Natural killer cell treated with Interleukin-12 subunit alpha and Interleukin-12 subunit beta and Interleukin-15 and Interleukin-18, amount 100 ng/mL, for 72 hours (primary cell): ENCODE measurements at regions not wholly inside any gene's neighbourhood (a gene's known extent, or its start where the extent isn't known, plus 50 kb on each side); places are given as distances from the start of the nearest gene placed in this dataset.
"Not testable (repeated sequence)": the region's sequence is repeated elsewhere in the genome, so short reads cannot be mapped to it uniquely, and the experiment has no call there.

Experiments used
- ATAC-seq, 2 donors: fragments of 150-1000 bp; cut with Tn5 transposase in 1 of 2; sonication (Bioruptor Pico), chemical (Tn5 transposase) in 1 of 2; 2 replicates each; pipeline ENCODE4 v1.10.0; 2021
- DNase-seq: peaks from one replicate; pipeline ENCODE4 v3.0.0; 2022; ENCODE audit warnings: low spot score
- H3K27ac Mint-ChIP-seq, 2 donors: 1 replicate in 1 of 2; 2 replicates in 1 of 2; pipeline ENCODE4 v1.8.0; 2022; ENCODE audit warnings: mixed read lengths in 2 of 2, mild to moderate bottlenecking in 1 of 2, moderate library complexity in 1 of 2
- H3K27me3 Mint-ChIP-seq, 2 donors: 1 replicate in 1 of 2; 2 replicates in 1 of 2; pipeline ENCODE4 v1.8.0; 2022; ENCODE audit warnings: mixed read lengths in 2 of 2
- H3K36me3 Mint-ChIP-seq: one replicate; pipeline ENCODE4 v1.8.0; 2022; ENCODE audit warnings: mixed read lengths
- H3K4me1 Mint-ChIP-seq, 2 donors: 1 replicate in 1 of 2; 2 replicates in 1 of 2; pipeline ENCODE4 v1.8.0; 2022; ENCODE audit warnings: low read depth in 2 of 2, mixed read lengths in 2 of 2, mild to moderate bottlenecking in 1 of 2
- H3K4me3 Mint-ChIP-seq: one replicate; pipeline ENCODE4 v1.8.0; 2022; ENCODE audit warnings: mixed read lengths
- H3K9me3 Mint-ChIP-seq: 2 replicates; pipeline ENCODE4 v1.8.0; 2022; ENCODE audit warnings: mixed read lengths

- no peaks in the 10 kb centered on the region for H3K27me3 Mint-ChIP-seq
- peaks cover 7% of the 10 kb centered on the region for H3K9me3 Mint-ChIP-seq
- no peak overlapping the region for H3K27ac Mint-ChIP-seq
- no peaks in the 10 kb centered on the region for H3K36me3 Mint-ChIP-seq
- H3K4me3 Mint-ChIP-seq = no peak overlapping the region
- DNase-seq = no peak
- no peak for ATAC-seq
- H3K4me1 Mint-ChIP-seq = no peaks in the 10 kb centered on the region
Measured at GRCh38 chr5:63111891-63112290, 533.3 kb downstream of the LRRC70 start.

GRCh38 chr5:63101870-63102269, 523.3 kb downstream of the LRRC70 start:
- Mint-ChIP-seq H3K9me3 (peaks cover 6% of the 10 kb centered on the region), H3K27me3 (no peaks in the 10 kb centered on the region), H3K36me3 (no peaks in the 10 kb centered on the region), H3K4me1 (no peaks in the 10 kb centered on the region), H3K27ac (no peak overlapping the region), H3K4me3 (no peak overlapping the region)
- no peak for ATAC-seq
- no peak for DNase-seq

GRCh38 chr5:63097286-63097685, 518.7 kb downstream of the LRRC70 start:
- no peaks in the 10 kb centered on the region for H3K4me1 Mint-ChIP-seq
- H3K9me3 Mint-ChIP-seq = peaks cover 8% of the 10 kb centered on the region
- H3K36me3 Mint-ChIP-seq = no peaks in the 10 kb centered on the region
- H3K27ac Mint-ChIP-seq = no peak overlapping the region
- no peak overlapping the region for H3K4me3 Mint-ChIP-seq
- H3K27me3 Mint-ChIP-seq = no peaks in the 10 kb centered on the region
- ATAC-seq (no peak), DNase-seq (no peak)

GRCh38 chr5:63094730-63095129, 516.1 kb downstream of the LRRC70 start:
- H3K27ac Mint-ChIP-seq = no peak overlapping the region
- no peaks in the 10 kb centered on the region for H3K27me3 Mint-ChIP-seq
- H3K36me3 Mint-ChIP-seq = no peaks in the 10 kb centered on the region
- no peak for ATAC-seq
- no peaks in the 10 kb centered on the region for H3K4me1 Mint-ChIP-seq
- peaks cover 9% of the 10 kb centered on the region for H3K9me3 Mint-ChIP-seq
- DNase-seq = no peak
- H3K4me3 Mint-ChIP-seq = no peak overlapping the region

- Mint-ChIP-seq H3K4me1 (no peaks in the 10 kb centered on the region), H3K27ac (no peak overlapping the region), H3K27me3 (no peaks in the 10 kb centered on the region), H3K9me3 (peaks cover 15% of the 10 kb centered on the region), H3K36me3 (no peaks in the 10 kb centered on the region), H3K4me3 (no peak overlapping the region)
- no peak for DNase-seq
- no peak for ATAC-seq
Measured at GRCh38 chr5:63089147-63089546, 510.5 kb downstream of the LRRC70 start.

GRCh38 chr5:63085561-63085960, 506.9 kb downstream of the LRRC70 start:
- no peaks in the 10 kb centered on the region for H3K36me3 Mint-ChIP-seq
- no peak overlapping the region for H3K4me3 Mint-ChIP-seq
- ATAC-seq (no peak), DNase-seq (no peak)
- no peak overlapping the region for H3K27ac Mint-ChIP-seq
- no peaks in the 10 kb centered on the region for H3K4me1 Mint-ChIP-seq
- peaks cover 6% of the 10 kb centered on the region for H3K9me3 Mint-ChIP-seq
- H3K27me3 Mint-ChIP-seq = no peaks in the 10 kb centered on the region

GRCh38 chr5:63083689-63084088, 505.1 kb downstream of the LRRC70 start:
- H3K9me3 Mint-ChIP-seq, ATAC-seq, DNase-seq, H3K36me3 Mint-ChIP-seq, H3K27ac Mint-ChIP-seq, H3K4me3 Mint-ChIP-seq, H3K27me3 Mint-ChIP-seq, H3K4me1 Mint-ChIP-seq: not testable (repeated sequence)

- DNase-seq = no peak
- ATAC-seq = no peak
- no peaks in the 10 kb centered on the region for H3K36me3 Mint-ChIP-seq
- H3K27me3 Mint-ChIP-seq = no peaks in the 10 kb centered on the region
- no peak overlapping the region for H3K4me3 Mint-ChIP-seq
- H3K9me3 Mint-ChIP-seq = peaks cover 3% of the 10 kb centered on the region
- no peak overlapping the region for H3K27ac Mint-ChIP-seq
- H3K4me1 Mint-ChIP-seq = no peaks in the 10 kb centered on the region
Measured at GRCh38 chr5:63081402-63081801, 502.8 kb downstream of the LRRC70 start.

GRCh38 chr5:63070001-63070400, 491.4 kb downstream of the LRRC70 start:
- no peaks in the 10 kb centered on the region for H3K36me3 Mint-ChIP-seq
- no peak for ATAC-seq
- H3K9me3 Mint-ChIP-seq = peaks cover 16% of the 10 kb centered on the region

GRCh38 chr5:63055421-63055820, 476.8 kb downstream of the LRRC70 start:
- DNase-seq = no peak
- no peak overlapping the region for H3K4me3 Mint-ChIP-seq
- no peak overlapping the region for H3K27ac Mint-ChIP-seq
- no peaks in the 10 kb centered on the region for H3K36me3 Mint-ChIP-seq
- H3K9me3 Mint-ChIP-seq = peaks cover 19% of the 10 kb centered on the region
- no peak for ATAC-seq
- no peaks in the 10 kb centered on the region for H3K4me1 Mint-ChIP-seq
- no peaks in the 10 kb centered on the region for H3K27me3 Mint-ChIP-seq

More at GRCh38 chr5:63070001-63070400, 491.4 kb downstream of the LRRC70 start:
- no peak for DNase-seq
- Mint-ChIP-seq H3K27me3 (no peaks in the 10 kb centered on the region), H3K27ac (no peak overlapping the region), H3K4me1 (no peaks in the 10 kb centered on the region), H3K4me3 (no peak overlapping the region)

GRCh38 chr5:63053019-63053638, 474.5 kb downstream of the LRRC70 start:
- ATAC-seq (no peak), DNase-seq (no peak)
- H3K27me3 Mint-ChIP-seq = no peaks in the 10 kb centered on the region
- no peaks in the 10 kb centered on the region for H3K36me3 Mint-ChIP-seq
- H3K4me1 Mint-ChIP-seq = no peaks in the 10 kb centered on the region
- no peak overlapping the region for H3K27ac Mint-ChIP-seq
- H3K4me3 Mint-ChIP-seq = no peak overlapping the region
- peaks cover 16% of the 10 kb centered on the region for H3K9me3 Mint-ChIP-seq

- H3K9me3 Mint-ChIP-seq = peaks cover 16% of the 10 kb centered on the region
- no peaks in the 10 kb centered on the region for H3K4me1 Mint-ChIP-seq
- DNase-seq = no peak
- no peaks in the 10 kb centered on the region for H3K27me3 Mint-ChIP-seq
- no peak overlapping the region for H3K4me3 Mint-ChIP-seq
- no peaks in the 10 kb centered on the region for H3K36me3 Mint-ChIP-seq
- H3K27ac Mint-ChIP-seq = no peak overlapping the region
- no peak for ATAC-seq
Measured at GRCh38 chr5:63050916-63051315, 472.3 kb downstream of the LRRC70 start.

GRCh38 chr5:63049935-63050334, 471.3 kb downstream of the LRRC70 start:
- Mint-ChIP-seq H3K27me3 (no peaks in the 10 kb centered on the region), H3K9me3 (peaks cover 11% of the 10 kb centered on the region), H3K4me1 (no peaks in the 10 kb centered on the region), H3K27ac (no peak overlapping the region), H3K4me3 (no peak overlapping the region), H3K36me3 (no peaks in the 10 kb centered on the region)
- no peak for DNase-seq
- no peak for ATAC-seq

GRCh38 chr5:63043792-63044191, 465.2 kb downstream of the LRRC70 start:
- H3K36me3 Mint-ChIP-seq = no peaks in the 10 kb centered on the region
- ATAC-seq = no peak
- no peaks in the 10 kb centered on the region for H3K9me3 Mint-ChIP-seq

GRCh38 chr5:63032343-63032742, 453.7 kb downstream of the LRRC70 start:
- ATAC-seq = no peak
- H3K4me1 Mint-ChIP-seq = no peaks in the 10 kb centered on the region
- no peak for DNase-seq
- peaks cover 15% of the 10 kb centered on the region for H3K36me3 Mint-ChIP-seq
- no peak overlapping the region for H3K4me3 Mint-ChIP-seq
- no peaks in the 10 kb centered on the region for H3K27me3 Mint-ChIP-seq
- peaks cover 27% of the 10 kb centered on the region for H3K9me3 Mint-ChIP-seq
- no peak overlapping the region for H3K27ac Mint-ChIP-seq

More at GRCh38 chr5:63043792-63044191, 465.2 kb downstream of the LRRC70 start:
- Mint-ChIP-seq H3K27me3 (no peaks in the 10 kb centered on the region), H3K4me1 (no peaks in the 10 kb centered on the region), H3K27ac (no peak overlapping the region), H3K4me3 (no peak overlapping the region)
- no peak for DNase-seq
